GM19395 (cell line): ENCODE measurements at regions not wholly inside any gene's neighbourhood (a gene's known extent, or its start where the extent isn't known, plus 50 kb on each side); places are given as distances from the start of the nearest gene placed in this dataset.
"Not testable (repeated sequence)": the region's sequence is repeated elsewhere in the genome, so short reads cannot be mapped to it uniquely, and the experiment has no call there.

Experiments
- ATAC-seq: cut with Tn5 transposase; IDR thresholded peaks from one replicate; pipeline ENCODE4 v1.9.1; 2021; ENCODE audit warnings: mild to moderate bottlenecking, moderate library complexity; ENCODE audit not compliant: unreplicated experiment

DNA sequence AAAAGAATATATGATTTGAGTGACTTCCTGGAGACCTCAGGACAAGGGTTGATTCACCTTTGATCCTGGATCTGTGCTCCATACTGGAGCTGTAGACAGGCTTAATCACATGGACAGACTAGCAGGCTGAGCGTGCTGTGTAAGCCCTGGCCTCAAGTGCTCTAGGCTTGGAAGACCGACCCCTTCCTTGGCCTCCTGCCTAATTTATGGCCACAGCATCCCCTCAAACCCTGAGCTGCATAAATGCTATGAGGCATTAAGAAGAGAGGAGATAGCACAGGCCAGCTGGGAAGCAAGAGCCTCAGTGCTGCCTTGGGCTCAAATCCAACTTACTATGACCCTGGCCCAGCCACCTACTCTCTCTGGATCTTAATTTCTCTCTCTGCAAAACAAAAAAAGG is 385.1 kb downstream of the BUD13 start:
- no peak for ATAC-seq

DNA sequence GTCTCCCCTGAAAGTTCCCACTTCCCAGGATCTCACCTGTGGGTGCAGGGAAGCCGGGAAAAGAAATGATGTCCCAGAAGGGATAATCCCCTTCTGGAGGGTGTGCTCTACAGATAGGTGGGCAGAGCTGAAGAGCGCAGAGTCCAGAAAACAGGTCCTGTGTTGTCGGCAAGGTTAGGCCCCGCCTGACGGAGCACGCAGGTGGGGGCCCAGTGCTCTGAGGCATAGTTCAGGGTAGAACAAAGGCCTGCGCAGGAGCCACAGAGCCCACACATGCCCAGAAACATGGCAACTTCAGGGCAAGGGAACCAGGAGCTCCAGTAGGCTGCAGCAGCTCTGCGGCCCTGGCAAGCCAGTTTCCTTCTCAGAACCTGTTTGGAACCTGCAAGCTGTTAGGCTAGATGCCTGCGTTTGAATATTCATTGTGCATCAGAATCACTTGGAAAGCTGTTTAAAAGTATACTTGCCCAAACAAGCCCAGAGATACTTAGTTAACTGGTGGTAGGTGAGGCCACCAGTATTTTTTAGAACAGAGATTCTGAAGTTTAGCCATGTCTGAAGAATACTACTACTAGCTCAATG is 386.6 kb downstream of the BUD13 start:
- no peak for ATAC-seq

DNA sequence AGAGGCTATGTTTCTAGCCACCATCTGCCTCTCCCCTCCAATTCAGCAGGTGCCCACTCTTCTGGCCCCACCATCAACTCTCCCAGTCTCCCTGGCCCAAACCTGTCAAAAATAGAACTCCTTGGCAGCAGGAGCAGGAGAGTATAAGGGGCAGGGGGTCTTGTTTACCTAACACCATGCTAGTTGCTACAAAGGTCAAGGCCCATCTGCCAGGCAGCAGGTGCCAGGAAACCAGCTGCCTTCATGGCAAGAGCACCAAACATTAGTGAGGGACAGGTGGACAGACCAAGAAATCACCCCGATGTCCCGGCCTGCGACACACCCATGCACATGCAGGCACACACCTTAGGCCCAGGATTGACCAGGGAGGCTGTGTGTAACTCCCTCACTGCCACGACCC is 387.9 kb downstream of the BUD13 start:
- ATAC-seq, result no peak

DNA sequence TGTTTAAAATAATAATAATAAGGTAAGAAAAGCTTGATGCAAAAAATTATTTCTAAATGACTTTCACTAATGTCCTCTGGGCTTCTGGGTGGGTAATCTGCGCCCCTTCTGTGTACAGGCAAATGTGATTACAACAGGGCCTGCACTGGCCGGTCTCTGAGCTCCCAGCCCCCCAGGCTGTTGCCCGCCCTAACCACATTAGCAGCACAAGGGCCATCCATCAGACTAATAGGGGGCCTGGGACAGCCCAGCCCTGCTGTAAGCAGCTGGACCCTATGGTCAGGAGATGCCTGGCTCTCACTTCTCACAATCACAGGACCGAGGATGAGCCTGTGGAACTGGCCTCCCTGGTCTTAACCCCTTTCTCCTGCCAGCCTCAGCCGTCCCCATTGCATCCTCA is 388.4 kb downstream of the BUD13 start:
- ATAC-seq, result no peak

DNA sequence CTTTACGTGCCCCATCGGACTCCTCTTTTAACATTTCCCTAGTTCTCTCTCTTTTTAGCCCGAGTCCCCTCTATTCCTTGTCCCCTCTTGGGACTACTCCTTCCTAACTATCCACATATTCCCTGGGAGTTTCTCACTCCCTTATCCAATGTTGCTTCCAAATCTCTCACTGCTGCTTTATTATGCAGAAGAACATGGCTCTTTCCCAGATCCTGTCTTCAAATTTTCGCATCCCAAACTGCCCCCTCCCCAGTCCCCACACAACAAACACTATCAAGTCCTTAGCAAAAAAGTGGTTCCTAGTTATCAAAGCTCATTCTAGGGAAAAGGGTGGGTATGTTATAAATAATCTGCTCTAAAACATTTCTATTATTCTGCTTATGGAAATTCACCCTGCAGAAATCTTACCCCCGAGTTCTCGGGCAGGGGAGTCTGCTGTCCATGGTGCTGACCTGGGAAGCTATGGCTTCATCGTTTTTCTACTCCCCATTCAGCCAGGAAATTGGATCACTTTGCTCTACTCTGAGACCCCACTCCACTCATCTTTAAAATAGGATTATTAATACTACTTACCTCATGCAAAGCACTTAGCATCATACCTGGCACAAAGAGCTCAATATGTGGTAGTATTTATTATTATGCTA is 393.5 kb downstream of the BUD13 start:
- no peak for ATAC-seq

DNA sequence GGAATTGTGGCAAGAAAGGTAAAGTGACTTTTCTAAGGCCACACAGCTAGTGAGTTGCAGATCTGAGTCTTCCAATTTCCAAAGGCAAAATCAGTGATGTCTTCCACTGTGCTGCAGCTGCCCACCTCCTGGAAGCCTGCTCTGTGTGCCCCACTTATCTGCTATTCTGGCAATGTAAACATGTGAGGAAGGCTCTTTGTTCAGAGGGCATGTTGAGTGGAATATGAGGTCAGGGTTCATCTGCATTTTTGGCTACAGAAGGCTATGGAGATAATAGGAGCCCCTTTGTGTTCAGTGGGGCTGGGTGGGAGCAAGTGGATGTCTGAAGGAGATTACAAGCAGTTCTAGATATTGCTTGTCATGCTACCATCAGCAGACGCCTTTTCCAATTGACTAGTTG is 396.2 kb downstream of the BUD13 start:
- no peak for ATAC-seq

DNA sequence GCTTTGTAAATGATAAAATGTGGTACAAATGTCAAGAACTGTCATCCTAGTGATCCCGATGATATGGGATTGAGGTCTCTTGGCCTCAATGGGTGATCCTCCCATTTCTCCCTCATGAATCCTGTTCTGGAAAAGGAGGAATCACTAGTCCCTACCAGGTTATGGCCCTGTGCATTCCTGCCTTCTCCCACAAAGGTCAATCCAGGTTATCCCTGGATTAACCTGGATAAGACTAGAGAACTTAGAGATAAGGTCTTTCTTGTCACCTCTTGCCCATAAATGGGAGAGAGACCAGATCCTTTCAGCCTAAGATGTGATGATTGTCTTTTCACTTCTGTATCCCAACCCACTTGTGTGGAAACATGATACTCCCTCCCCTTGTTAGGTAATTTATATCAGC is 396.7 kb downstream of the BUD13 start:
- ATAC-seq, result no peak

DNA sequence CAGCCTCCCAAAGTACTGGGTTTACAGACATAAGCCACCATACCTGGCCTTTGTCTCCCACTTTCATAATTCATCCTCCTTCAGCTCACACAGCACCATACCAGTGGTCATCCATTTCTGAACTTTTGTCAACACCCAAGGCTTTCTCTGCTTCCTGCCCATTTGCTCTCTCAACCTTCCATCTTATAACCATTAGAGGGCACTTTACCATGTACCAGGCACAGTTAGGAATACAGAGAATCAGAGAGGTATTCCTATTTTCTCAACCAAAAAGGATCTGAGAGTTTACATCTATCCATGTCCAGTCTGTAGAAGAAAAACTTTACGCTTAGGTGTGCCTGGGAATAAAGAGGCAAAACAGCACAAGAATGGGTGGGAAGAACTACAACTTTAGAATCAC is 397.6 kb downstream of the BUD13 start:
- no peak for ATAC-seq

DNA sequence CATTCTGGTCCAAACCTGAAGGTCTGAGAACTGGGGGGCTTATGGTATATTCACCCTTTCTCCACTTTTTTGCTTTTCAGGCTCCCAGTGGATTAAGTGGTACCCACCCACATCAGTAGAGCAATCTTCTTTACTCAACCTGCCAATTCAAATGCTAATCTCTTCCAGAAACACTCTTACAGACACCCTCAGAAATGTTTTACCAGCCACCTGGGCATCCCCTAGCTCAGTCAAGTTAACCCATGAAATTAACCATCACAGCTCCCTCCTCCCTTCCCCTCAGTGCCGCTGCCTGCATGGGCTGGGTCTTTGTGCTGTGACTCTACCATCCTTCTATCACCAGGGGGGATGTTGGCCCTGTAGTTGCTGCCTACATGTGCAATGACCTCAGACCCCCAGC is 398.7 kb downstream of the BUD13 start:
- ATAC-seq, result no peak

DNA sequence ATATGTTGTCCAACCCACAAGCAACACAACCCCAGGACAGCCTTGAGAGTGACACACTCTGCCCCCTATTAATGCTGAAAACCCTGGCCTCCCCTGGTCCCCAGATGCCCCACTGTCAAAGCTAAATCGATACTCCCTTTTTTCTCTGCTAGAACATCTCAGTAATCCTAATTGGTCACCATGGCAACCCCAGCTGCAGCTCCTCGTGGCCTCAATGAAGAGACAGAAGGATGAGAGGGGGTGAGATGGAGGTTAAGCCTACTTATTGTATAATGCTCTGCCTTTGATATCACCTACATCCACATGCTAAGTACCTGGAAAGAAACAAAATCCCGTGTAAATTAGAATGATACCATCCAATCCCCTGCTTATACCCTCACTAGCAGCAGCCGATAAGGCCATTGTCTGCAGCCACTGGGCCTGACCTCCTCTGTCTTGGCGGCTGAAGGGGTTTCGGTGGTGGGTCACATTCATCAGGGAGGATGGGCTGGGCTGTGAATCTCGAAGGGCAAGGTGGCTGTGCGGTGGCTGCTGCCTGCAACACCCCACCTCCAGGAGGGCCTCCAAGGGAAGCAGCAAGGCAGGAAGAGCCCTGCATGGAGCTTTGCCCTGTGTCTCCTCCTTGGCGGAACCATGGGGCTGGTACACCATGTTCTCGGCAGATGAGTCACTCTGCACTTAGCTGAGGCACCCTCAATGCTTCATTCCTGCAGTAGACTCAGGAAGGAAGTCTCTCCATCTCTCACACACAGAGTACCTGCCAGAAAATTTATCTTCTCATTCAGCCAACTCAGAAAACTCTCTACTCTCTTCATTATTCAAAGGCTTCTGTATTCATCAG is 399.5 kb downstream of the BUD13 start:
- ATAC-seq, result no peak

DNA sequence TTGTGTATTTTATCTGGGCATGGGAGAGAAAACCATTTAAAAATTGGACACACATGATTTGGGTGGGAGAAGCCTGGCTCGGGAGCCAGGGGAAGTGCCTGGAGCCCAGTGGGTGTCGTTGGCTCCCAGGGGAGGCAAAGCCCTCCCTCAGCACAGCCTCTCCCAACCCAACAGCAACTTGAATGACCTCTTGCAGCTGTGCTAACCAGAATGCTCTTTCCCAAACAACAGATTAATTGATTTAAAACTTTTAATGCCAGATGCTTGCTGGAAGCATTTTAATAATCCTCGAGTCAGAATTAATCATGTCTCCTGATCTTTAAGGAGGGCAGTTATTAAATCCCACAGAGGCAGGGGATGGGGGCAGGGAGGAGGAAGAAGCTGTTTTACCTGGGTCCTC is 401.6 kb downstream of the BUD13 start:
- no peak for ATAC-seq

DNA sequence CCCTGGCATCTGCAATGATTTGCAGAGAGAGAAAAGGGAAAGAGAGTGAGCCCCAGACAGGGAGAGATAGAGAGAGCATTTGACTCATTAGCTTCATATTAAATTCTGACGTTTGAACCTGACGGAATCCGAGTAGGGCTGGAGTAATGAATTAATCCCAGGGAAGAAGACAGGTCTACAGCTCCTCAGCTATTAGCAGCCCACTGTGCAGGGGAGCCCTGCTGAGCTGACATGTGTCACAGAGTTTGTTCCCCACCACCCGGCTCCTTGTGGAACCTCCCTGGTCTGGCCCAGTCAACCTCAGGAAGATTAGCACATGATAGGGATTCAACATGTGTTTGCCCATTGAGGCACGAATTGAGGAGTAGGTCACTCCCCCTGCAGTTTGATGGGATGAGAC is 404.0 kb downstream of the BUD13 start:
- ATAC-seq, result no peak

DNA sequence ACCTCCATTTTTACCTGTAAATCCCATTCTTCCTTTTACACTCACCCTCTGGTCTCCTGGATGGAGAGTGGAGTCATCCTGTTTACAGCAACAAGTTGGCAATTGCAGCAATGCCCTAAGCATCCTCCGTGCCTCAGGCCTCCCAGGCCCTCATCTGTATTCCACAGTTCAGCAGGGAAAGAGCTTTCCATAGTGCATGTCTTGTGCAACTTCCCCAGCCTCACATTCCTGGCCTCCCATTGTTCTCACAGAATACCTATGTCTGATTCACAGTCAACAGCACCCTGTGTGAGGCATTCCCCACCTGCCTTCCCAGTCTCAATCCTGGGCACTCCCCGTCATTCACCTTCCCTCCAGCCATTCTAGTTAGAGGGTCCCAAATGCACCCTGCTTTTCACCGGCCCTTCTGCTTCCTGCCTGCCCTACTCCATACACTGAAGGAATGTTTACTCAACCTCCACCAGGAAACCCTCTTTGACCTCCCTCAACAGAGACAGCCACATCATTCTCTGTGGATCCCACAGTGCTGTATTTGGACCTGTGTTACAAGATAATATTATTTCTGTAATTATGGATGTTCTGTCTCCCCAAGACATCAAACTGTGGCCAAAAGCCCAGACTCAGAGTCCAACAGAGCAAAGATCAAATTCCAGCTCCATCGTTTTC is 405.7 kb downstream of the BUD13 start:
- ATAC-seq, result no peak

DNA sequence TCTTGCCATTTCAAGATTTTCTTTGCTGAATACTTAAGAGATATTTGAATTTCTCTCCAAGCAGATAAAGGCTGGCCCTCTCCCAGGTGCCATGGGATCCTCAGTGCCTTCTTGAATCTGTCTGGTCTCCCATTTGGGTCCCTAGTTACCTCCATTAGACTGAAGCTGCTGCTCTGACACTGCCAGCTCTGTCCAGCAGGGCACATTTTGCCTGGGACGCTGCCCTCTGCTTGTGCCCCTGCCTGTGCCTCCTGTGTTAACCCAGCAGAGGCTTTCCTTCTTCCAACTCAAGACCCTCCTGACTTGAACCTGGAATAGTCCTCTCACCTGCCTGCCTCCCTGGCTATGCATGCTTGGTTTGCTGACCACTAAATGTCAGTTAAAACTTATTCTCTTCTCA is 406.3 kb downstream of the BUD13 start:
- ATAC-seq, result no peak

DNA sequence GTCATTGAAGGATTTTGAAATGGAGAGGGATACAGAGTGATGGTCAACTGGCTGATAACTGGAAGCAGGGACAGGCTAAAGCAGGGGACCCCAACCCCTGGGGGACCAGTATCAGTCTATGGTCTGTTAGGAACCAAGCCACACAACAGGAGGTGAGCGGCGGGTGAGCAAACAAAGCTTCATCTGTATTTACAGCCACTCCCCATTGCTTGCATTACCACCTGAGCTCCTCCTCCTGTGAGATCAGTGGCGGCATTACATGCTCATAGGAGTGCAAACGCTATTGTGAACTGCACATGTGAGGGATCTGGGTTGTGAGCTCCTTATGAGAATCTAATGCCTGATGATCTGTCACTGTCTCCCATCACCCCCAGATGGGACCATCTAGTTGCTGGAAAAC is 407.9 kb downstream of the BUD13 start:
- ATAC-seq, result not testable (repeated sequence)

DNA sequence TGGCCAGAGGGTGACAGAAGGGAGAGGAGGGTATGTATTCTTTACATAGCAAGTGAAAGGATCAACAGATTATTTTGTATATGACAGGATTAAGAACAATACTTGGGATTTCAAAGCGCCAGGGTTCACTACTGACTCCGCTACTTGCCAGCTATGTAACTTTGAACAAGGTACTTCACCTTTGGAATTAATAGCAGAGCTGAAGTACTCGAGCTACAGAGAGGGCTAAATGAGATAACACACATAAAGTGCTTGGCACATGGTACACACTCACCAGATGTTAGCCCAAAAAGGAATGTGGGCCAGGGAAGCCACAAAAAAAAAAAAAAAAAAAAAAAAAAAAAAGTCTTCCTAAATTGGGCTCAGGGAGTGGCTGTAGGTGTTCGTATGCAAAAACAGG is 408.4 kb downstream of the BUD13 start:
- no peak for ATAC-seq

DNA sequence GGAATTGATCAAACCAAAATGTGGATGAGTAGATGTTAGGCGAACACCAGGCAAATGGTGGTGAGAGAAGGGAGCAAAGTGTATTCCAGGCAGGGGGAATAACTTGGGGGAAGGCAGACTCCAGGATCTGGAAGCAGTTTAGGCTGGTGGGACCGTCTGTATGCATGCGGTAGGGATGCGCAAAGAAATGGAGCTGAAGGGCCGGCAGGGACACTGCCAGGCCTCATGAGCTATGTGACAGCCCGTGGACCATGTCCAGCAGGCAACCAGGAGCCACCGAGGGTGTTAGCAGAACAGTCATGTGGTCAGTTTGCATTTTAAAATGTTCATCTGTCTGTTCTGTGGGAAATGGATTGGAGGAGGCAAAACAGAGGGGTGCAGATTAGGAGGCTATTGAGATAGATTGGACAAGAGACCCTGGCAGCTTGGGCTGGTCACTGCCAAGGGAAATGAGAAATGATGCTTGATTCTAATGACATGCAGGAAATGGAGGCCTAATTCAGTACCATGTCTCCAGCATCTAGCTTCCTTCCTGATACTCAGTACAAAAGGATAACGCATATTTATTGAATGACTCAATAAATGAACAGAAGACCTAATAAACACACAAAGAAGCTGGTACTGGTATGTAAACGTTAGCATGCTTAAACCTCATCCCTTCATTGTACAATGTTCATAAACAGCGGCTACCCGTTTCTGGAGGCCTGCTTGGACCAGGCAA is 412.4 kb downstream of the BUD13 start:
- no peak for ATAC-seq

DNA sequence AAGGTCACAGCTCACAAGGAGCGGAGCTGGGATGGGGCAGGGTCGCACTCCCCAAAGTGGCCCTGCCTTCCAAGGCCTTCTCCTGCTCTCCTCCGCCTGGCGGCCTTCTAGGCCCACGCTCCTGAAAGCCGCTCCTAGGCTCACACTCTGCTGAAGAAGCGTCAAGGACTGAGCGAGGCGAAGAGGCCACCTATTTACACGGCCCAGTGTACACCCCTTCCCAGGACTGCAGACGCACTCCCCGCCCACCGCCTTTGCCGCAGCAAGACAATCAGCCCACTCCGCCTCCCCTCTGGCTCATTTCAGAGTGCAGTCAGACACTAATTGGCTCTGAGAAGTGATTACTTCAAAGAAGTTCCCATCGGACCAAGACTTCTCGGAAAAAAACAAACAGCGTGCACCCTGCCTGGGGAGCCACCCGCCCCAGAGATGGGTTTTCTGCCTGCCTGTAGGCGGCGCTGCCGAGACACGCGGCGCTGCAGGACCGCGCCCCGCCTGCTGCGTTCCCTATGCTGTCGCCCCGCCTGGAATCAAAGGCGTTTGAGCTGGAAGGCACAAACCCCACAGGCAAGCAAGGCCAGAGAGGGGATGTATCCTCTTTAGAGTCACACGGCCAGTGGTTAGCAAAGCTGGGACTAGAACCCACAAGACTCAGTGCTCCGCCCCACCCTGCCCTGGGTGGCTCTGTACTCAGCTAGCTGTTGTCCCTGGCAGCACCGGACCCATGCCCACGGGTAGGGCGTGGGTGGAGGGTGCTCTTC is 414.8 kb downstream of the BUD13 start:
- no peak for ATAC-seq

DNA sequence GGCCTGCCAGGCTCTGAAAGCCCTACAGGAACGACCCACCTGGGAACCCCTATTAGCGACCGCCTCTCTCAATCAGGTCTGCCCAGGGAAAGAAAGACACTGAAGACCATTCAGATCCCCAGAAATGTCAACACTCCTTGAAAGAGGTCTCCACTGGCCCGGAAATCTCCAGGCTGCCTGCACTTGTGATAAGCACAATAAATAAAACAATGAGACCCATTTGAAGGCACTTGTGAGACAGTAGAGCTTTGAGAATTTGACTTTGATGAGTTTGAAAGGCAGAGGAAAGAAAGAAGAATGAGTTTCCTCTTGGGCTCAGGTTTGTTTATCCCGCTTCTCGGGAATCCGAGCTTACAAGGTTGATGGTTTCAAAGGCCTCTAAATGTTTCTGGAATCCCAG is 416.3 kb downstream of the BUD13 start:
- no peak for ATAC-seq

DNA sequence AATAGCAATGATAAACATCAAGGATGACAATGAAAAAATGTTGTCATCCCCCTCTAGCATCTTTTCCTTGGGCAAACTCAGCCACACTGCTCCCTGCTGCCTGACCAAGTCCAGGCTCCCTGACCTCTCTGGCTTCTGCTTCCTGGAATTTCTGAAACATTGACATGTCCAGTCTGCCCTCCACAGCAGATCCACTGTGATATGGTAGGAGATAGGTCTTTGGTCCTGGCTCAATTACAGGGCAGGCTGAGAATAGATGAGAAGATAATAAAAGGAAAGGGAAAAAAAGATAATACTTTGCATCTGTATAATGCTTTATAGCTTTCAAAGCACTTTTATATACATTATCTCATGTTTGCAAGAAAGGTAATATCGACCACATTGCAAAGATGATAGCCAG is 417.7 kb downstream of the BUD13 start:
- ATAC-seq, result no peak
